ENCODE measurements at regions not wholly inside any gene's neighbourhood (a gene's known extent, or its start where the extent isn't known, plus 50 kb on each side); places are given as distances from the start of the nearest gene placed in this dataset.

GRCh38 chr1:79667848-79668696 lies 661.5 kb upstream of the ADGRL4 start:
- intact Hi-C loops (cut with DNase I) = no loop called here
- no peak for DNase-seq (ENCODE audit: low spot score)

GRCh38 chr1:79667166-79667565 lies 660.6 kb upstream of the ADGRL4 start:
- intact Hi-C loops (cut with DNase I) = no loop called here
- DNase-seq (ENCODE audit: low spot score) = no peak

GRCh38 chr1:79663916-79664315 lies 657.4 kb upstream of the ADGRL4 start:
- DNase-seq (ENCODE audit: low spot score) = no peak
- intact Hi-C loops (cut with DNase I) = no loop called here

- DNase-seq (ENCODE audit: low spot score) = no peak
- intact Hi-C loops (cut with DNase I) = no loop called here
Measured at GRCh38 chr1:79662596-79662995, 656.1 kb upstream of the ADGRL4 start.

- no peak for DNase-seq (ENCODE audit: low spot score)
- intact Hi-C loops (cut with DNase I) = no loop called here
Measured at GRCh38 chr1:79660129-79660528, 653.6 kb upstream of the ADGRL4 start.

GRCh38 chr1:79657951-79658658 lies 651.6 kb upstream of the ADGRL4 start:
- DNase-seq (ENCODE audit: low spot score) = no peak
- intact Hi-C loops (cut with DNase I) = no loop called here

GRCh38 chr1:79655876-79656275 lies 649.3 kb upstream of the ADGRL4 start:
- intact Hi-C loops (cut with DNase I) = no loop called here
- DNase-seq (ENCODE audit: low spot score) = no peak

DNA sequence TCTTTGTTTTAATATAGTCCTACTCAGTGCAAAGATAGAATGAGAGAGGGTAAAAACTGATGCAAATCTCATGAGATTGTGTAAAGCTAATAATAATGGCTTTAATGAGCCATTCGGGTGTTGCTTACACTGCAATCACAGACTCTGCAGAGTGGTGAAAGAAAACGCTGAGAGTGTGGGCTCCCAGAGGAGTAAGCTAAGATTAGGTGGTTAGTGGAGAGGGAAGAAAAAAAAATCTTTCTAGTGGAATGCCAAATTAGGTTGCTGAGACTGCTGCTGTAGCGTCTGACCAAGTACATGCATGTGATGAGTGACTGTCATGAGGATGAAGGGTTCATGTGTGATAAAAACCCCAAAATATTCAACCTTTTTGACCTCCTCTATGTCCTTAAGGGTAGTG lies 645.9 kb upstream of the ADGRL4 start:
- intact Hi-C loops (cut with DNase I) = no loop called here

DNA sequence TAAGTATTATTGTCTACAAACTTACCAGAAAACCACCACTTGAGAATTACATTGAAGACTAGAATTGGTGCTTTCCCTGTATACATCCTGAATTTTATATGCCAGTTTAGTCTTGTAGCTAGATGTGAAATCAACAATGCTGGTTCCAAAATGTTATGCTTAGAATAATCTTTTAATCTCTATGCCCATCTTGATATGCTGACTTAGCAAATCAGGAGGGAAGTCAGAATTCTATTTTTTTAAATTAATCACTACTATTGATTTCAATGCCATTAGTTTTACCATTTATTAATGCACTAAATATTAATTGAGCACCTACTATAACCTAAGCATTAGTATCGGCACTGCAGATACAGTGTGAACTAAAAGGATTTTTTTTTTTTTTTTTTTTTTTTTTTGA lies 641.6 kb upstream of the ADGRL4 start:
- intact Hi-C loops (cut with DNase I) = no loop called here
- no peak for DNase-seq (ENCODE audit: low spot score)

More for the DNA sequence above, 645.9 kb upstream of the ADGRL4 start:
- DNase-seq (ENCODE audit: low spot score) = no peak

DNA sequence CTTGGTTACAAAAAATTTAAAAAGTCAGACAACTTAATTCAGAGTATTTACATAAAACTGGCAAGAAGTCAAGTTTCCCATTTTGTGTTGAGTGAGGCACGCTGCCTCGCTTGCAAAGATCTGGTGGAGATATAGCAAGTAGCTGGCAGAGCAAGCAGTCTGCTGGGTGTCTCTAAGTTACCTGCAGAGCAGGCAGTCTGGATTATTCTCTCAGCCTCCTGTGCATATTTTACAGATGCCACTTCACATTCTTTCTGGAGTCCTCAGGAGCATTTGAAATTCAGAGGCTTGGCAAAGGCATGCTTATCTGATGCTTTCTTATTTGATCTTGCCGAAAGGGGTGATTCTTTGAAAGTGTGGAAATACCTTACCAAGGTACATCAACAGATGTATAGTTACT lies 640.4 kb upstream of the ADGRL4 start:
- intact Hi-C loops (cut with DNase I) = no loop called here
- DNase-seq (ENCODE audit: low spot score) = no peak

DNA sequence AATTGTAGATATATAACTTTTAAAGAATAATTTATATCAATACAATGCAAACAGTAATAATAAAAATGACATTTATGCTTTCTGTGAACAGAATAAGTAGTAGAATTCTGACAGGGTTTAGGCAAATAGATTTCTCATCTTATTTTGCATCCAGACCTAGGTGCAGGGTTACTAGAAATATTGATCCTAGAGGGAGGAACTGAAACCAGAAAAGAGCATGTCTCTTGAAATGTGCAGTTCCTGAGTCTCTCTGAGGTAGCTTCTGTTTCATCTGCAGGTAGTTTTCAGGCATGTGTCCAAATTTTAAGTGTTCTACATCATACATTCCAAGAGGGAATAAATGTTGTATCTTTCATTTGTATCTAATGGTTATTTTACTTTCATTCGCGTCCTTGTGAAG lies 631.9 kb upstream of the ADGRL4 start:
- DNase-seq (ENCODE audit: low spot score) = no peak
- intact Hi-C loops (cut with DNase I) = no loop called here

GRCh38 chr1:79633456-79633855 lies 626.9 kb upstream of the ADGRL4 start:
- intact Hi-C loops (cut with DNase I) = no loop called here
- DNase-seq (ENCODE audit: low spot score) = no peak

GRCh38 chr1:79629414-79629813 lies 622.9 kb upstream of the ADGRL4 start:
- intact Hi-C loops (cut with DNase I) = no loop called here
- DNase-seq (ENCODE audit: low spot score) = no peak

DNA sequence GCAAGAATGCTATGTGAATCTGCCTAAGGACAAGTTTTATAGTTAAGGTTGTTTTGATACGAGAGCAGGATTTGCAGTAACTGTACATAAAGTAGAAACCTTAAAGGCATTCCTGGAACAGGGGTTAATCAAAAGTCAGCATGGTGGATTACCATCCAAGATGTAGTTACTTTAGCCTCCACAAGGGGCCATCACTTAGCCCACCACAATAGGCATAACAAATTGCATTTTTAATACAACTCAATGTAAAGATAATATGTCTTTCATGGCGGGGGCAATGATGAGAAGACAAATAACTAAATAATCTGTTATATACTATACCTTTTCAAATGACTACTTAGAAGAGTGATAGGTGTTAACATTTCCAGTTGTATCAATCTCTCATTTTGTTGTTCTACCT lies 611.2 kb upstream of the ADGRL4 start:
- intact Hi-C loops (cut with DNase I) = no loop called here
- DNase-seq (ENCODE audit: low spot score) = no peak

- intact Hi-C loops (cut with DNase I) = no loop called here
- DNase-seq (ENCODE audit: low spot score) = no peak
Measured at GRCh38 chr1:79614762-79615161, 608.2 kb upstream of the ADGRL4 start.

- intact Hi-C loops (cut with DNase I) = no loop called here
Measured at GRCh38 chr1:79614106-79614505, 607.6 kb upstream of the ADGRL4 start.

GRCh38 chr1:79613046-79613445 lies 606.5 kb upstream of the ADGRL4 start:
- no peak for DNase-seq (ENCODE audit: low spot score)
- intact Hi-C loops (cut with DNase I) = no loop called here

More at GRCh38 chr1:79614106-79614505, 607.6 kb upstream of the ADGRL4 start:
- no peak for DNase-seq (ENCODE audit: low spot score)

- no peak for DNase-seq (ENCODE audit: low spot score)
- intact Hi-C loops (cut with DNase I) = no loop called here
Measured at GRCh38 chr1:79604490-79605198, 598.1 kb upstream of the ADGRL4 start.

DNA sequence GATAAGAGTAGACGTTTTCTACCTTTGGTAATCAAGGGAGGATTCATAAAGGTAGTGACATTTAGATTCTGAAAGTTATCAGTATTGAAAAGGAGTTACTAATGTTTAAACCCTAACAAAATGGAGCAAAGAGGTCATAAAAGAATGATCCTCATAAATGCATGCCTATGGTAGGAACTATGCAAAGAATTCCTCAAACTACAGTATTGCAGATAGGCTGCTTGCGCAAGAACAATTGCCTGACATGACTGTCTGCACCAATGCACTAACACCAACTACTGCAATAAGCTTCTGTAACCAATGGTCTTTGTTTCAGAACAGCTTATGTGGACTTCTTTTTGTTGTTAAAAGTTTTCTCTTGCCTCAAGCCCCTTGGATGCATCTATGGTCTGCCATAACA lies 597.3 kb upstream of the ADGRL4 start:
- intact Hi-C loops (cut with DNase I) = no loop called here

DNA sequence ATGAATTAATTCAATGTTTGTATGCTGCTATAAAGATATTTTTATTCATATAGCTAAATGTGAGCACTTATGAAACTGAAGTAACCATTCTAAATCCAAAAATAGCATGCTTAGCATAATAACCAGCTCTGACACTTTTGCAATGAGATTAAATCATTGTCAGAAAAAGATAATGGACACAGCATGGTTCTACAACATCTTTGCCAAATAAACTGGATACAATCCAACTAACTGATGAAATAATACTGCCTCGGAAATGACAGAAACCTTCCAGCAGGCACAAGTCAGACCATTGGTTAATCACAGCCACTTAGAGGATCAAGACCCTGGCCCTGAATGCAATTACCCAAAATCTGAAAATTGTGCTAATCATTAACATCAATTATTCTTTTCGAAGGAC lies 592.7 kb upstream of the ADGRL4 start:
- intact Hi-C loops (cut with DNase I) = no loop called here
- no peak for DNase-seq (ENCODE audit: low spot score)

More for the DNA sequence above, 597.3 kb upstream of the ADGRL4 start:
- DNase-seq (ENCODE audit: low spot score) = no peak

GRCh38 chr1:79595931-79596330 lies 589.4 kb upstream of the ADGRL4 start:
- intact Hi-C loops (cut with DNase I) = no loop called here
- DNase-seq (ENCODE audit: low spot score) = no peak
